Testis (tissue), 2 donors: ENCODE measurements at regions not wholly inside any gene's neighbourhood (a gene's known extent, or its start where the extent isn't known, plus 50 kb on each side); places are given as distances from the start of the nearest gene placed in this dataset.

Experiments
- CTCF ChIP-seq, 3 experiments: fragments of 450-650 bp in 2 of 3; fragments of 200-600 bp in 1 of 3; sonication (generic) in 1 of 3; IDR thresholded peaks; one replicate each; pipeline ENCODE4 v1.5.1; 2016 to 2019; ENCODE audit warnings: antibody characterized with exemption in 3 of 3, mild to moderate bottlenecking in 2 of 3, moderate library complexity in 1 of 3
- POLR2A ChIP-seq: fragments of 450-650 bp; IDR thresholded peaks from one replicate; pipeline ENCODE4 v1.6.1; 2017; ENCODE audit warnings: antibody characterized with exemption, mild to moderate bottlenecking, moderate library complexity

DNA sequence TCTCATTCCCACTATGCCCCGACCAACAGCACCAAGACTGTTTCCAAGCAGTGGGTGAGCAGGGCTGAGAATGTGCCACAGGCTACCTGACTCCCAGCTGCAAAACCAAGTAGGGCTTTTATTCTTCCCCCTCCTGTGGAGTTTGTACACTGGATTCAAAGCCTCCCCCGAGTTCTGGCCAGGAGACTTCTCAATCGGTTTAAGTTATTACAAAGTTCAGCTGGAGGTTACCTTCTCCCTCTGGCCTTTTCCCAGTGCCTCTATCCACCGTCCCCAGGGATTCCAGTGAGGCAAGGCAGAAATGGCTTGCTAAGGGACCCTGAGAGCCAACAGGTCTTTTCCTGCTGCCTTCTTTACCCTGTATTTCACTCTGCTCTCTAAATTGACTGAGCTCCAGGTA is 217.0 kb downstream of the ADGRG6 start:
- no peak for TF ChIP-seq POLR2A
- no peak for TF ChIP-seq CTCF (IDR thresholded peaks at IDR 0.05)
